ENCODE measurements at regions not wholly inside any gene's neighbourhood (a gene's known extent, or its start where the extent isn't known, plus 50 kb on each side); places are given as distances from the start of the nearest gene placed in this dataset.

DNA sequence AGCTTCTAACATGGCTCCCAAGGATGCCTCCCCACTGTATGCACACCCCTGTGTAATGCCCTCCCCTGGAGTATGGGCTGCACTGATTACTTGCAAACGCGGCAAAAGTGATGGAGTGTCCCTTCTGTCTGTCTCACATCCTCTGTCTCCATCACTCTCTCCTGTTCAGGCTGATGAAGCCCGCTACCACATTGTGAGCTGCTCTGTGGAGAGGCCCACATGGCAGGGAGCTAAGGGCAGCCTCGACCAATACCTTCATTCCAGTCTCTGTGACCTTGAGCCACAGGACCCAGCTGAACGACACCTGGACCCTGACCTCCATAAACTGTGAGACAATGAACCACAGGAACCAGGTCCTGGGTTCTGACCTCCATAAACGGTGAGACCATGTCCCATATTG is 154.1 kb upstream of the ETV3 start:
- DNase-seq: no peak
- Histone ChIP-seq H3K27me3 (ENCODE audit: control insufficient read depth, insufficient read depth, low read length) (peaks cover 3% of the 10 kb centered on the region; the same call in 1 of the 2 replicates), H3K36me3 (replicated peaks; ENCODE audit: control insufficient read depth, insufficient read depth, low read length) (no peaks in the 10 kb centered on the region), H3K4me3 (ENCODE audit: insufficient read depth, low read depth, low read length) (no peak overlapping the region)

DNA sequence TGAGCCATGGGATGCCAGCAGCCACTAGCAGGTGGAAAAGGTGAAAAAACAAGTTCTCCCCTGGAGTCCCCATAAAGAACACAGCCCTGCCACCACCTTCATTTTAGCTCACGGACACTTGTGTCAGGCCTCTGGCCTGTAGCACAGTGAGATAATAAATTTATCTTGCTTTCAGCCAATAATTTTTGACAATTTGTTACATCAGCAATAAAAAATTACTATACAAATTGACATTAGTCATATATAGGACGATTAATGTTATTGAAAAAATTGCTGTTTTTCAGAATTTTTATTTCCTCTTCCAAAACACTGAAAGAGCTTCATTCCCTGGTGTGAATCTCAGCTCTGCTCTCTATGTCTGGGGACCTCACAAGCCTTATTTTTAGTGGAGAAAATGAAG is 152.9 kb upstream of the ETV3 start:
- H3K36me3 ChIP-seq (replicated peaks; ENCODE audit: control insufficient read depth, insufficient read depth, low read length): no peaks in the 10 kb centered on the region
- no peak for DNase-seq

DNA sequence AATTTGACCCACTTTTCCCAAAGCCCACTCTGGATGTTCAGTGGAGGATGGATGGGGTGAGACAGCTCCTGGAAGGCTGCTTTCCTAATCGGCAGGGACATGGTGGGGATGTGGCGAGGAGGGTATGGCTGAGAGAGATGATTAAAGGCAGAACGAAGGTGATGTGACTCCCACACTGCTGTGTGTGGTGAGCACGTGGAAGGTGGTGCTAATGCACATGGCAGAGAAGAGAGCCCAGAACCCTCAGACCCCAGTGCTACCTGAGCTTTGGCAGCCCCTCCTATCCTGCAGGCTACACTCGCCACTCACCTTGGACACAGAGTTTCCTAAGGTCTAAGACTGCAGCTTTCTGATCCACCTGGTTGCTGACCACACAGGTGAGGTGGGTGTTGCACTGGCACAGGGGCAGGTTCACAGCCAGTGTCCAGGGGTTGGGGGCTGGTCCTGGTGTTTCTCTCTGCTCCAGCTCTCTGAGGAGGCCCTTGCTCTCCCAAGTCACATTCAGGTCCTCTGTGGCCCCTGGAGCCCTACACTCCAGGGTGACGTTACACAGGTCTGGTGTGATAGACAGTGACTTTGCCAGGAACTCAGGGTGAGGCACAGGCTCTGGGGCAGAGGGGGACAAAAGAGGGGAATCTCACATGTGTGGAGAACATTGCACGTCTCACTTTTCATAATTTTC is 151.4 kb upstream of the ETV3 start:
- no peak overlapping the region for H3K4me3 ChIP-seq (ENCODE audit: insufficient read depth, low read depth, low read length)
- peaks cover 3% of the 10 kb centered on the region; the same call in 1 of the 2 replicates for H3K27me3 ChIP-seq (ENCODE audit: control insufficient read depth, insufficient read depth, low read length)
- no peaks in the 10 kb centered on the region for H3K36me3 ChIP-seq (replicated peaks; ENCODE audit: control insufficient read depth, insufficient read depth, low read length)
- DNase-seq: no peak

More for the DNA sequence above, 152.9 kb upstream of the ETV3 start:
- no peak overlapping the region for H3K4me3 ChIP-seq (ENCODE audit: insufficient read depth, low read depth, low read length)
- H3K27me3 ChIP-seq (ENCODE audit: control insufficient read depth, insufficient read depth, low read length): peaks cover 3% of the 10 kb centered on the region; the same call in 1 of the 2 replicates

DNA sequence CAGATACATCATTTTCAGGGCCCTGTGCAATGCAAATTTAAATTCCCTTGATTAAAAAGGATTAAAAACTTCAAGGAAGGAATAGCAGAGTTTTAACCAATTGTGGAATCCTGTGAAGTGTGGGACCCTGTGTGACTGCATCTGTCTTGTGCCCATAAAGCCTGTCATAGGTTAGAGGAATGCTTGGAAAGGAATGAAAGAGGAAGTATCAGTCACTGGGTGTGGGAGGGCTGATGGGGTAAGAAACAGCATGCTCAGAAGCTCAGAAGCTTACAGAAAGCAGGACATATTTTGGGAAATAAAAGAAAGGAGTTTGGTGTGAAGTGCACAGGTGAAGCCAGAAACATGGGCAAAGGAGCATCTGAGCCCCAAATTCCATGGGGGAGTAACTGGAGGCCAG is 150.8 kb upstream of the ETV3 start:
- H3K36me3 ChIP-seq (replicated peaks; ENCODE audit: control insufficient read depth, insufficient read depth, low read length): no peaks in the 10 kb centered on the region
- peaks cover 5% of the 10 kb centered on the region; the same call in 1 of the 2 replicates for H3K27me3 ChIP-seq (ENCODE audit: control insufficient read depth, insufficient read depth, low read length)
- DNase-seq: no peak
- no peak overlapping the region for H3K4me3 ChIP-seq (ENCODE audit: insufficient read depth, low read depth, low read length)

DNA sequence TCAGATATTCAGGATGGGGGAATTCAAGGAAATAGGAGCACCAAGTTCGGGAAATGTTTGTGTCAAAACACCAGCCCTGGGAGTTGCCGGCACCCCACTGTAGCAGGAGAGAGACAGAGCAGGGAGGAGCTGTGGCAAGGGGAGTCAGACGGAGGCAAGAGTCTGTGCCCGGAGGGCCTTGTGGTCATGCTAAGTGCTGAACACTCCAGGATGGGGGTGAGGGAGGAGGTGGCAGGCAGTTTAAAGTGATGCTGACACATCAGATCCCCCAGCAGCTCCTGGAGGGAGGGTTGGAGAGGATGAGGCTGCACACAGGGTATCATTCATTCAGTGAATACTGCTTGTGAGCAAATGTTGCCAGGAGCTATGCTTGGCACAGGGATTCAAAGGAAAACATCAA is 150.3 kb upstream of the ETV3 start:
- Histone ChIP-seq H3K4me3 (ENCODE audit: insufficient read depth, low read depth, low read length) (no peak overlapping the region), H3K27me3 (ENCODE audit: control insufficient read depth, insufficient read depth, low read length) (peaks cover 5% of the 10 kb centered on the region; the same call in 1 of the 2 replicates), H3K36me3 (replicated peaks; ENCODE audit: control insufficient read depth, insufficient read depth, low read length) (no peaks in the 10 kb centered on the region)
- DNase-seq: no peak

DNA sequence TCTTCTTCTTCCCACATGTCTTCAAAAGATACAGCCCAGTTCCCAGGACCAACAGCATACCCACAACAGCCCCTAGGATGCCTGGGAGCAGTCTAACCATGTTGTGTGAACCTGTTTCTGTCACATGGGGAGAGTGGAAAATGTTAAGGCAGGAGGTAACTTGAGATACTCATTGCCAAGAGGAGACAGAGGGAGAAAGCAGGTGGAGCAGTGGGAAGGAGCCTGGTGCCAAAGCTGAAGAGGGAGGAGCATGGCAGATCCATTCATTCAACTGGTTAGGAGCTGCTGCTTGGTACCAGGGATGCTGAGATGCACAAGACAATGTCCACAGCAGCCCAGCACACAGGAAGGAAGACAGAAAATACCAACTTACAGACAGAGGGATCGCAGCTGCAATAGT is 149.8 kb upstream of the ETV3 start:
- no peak for DNase-seq
- Histone ChIP-seq H3K4me3 (ENCODE audit: insufficient read depth, low read depth, low read length) (no peak overlapping the region), H3K36me3 (replicated peaks; ENCODE audit: control insufficient read depth, insufficient read depth, low read length) (no peaks in the 10 kb centered on the region), H3K27me3 (ENCODE audit: control insufficient read depth, insufficient read depth, low read length) (peaks cover 5% of the 10 kb centered on the region; the same call in 1 of the 2 replicates)

DNA sequence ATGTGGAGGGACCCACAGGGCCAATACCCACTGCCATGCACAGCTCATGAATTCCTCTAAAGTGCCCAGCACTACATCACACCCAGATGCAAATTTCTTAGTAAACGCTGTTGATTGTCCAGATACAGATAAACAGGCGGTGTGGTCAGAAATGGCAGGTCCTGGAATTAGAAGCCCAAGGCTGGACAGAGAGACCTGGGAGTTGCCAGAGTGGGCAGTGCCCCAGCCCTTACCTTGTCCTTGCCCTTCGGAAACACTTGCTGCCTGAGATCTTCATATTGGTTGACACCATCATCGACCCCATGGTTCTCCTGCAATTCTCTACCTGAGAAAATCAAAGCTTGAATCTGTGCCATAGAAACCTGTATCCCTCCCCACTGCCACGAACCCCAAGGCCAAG is 149.3 kb upstream of the ETV3 start:
- DNase-seq: no peak
- no peak overlapping the region for H3K4me3 ChIP-seq (ENCODE audit: insufficient read depth, low read depth, low read length)
- peaks cover 5% of the 10 kb centered on the region; the same call in 1 of the 2 replicates for H3K27me3 ChIP-seq (ENCODE audit: control insufficient read depth, insufficient read depth, low read length)
- H3K36me3 ChIP-seq (replicated peaks; ENCODE audit: control insufficient read depth, insufficient read depth, low read length): no peaks in the 10 kb centered on the region

DNA sequence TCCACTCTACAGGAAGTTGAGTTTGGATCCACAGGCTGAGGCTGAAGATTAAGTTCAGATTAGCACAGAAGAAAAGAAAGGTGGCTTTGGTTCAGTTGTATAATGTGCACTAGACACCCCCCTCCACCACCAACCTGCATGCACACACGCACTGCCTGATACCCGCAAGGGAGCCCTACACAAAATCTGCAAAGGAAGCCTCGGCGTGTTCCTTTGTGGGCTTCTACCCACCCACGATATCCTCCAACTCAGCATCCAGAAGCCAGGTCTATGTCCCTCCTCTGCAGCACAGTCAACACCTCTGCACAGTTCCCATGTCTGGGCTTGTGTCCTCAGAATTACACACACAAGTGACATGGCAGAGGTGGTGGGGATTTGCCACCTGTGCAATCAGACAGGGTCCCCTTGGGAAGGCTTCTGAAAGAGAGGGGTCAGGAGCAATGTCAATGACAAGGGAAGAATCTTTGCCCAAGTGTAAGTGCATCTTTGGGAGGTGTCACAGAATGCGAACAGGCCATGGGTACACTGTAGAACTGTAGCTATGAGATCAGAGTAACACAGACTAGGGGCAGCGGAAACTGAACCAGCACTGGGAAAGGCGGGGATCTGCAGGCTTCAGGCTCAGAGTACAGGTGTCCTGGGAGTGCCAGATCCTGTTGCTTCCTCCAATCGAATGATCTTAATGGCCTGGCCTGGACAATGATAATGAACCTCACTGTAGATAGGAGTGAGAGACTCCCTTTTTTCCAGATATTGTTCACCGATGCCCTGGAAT is 148.6 kb upstream of the ETV3 start:
- Histone ChIP-seq H3K4me3 (ENCODE audit: insufficient read depth, low read depth, low read length) (no peak overlapping the region), H3K27me3 (ENCODE audit: control insufficient read depth, insufficient read depth, low read length) (peaks cover 5% of the 10 kb centered on the region; the same call in 1 of the 2 replicates), H3K36me3 (replicated peaks; ENCODE audit: control insufficient read depth, insufficient read depth, low read length) (no peaks in the 10 kb centered on the region)
- DNase-seq: no peak

DNA sequence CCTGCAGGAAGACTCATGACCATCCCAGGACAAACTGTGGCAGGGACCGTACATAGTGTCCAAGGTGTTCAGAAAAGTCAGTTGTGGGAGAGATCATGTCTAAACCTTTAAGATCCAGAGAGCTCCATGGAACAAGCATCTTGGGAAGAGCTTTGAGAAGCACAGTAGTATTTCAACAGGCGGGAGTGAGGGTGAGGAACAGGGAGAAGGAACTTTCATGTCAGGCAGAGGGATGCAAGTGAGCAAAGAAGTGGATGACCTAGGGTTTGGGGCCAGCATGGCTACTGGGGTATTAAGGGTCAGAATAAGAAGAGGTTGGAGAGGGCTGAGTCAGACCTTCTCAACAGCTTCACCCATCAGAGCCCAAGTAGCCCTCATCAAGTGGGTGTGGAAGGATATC is 147.9 kb upstream of the ETV3 start:
- no peak overlapping the region for H3K4me3 ChIP-seq (ENCODE audit: insufficient read depth, low read depth, low read length)
- H3K27me3 ChIP-seq (ENCODE audit: control insufficient read depth, insufficient read depth, low read length): peaks cover 5% of the 10 kb centered on the region; the same call in 1 of the 2 replicates
- H3K36me3 ChIP-seq (replicated peaks; ENCODE audit: control insufficient read depth, insufficient read depth, low read length): no peaks in the 10 kb centered on the region
- no peak for DNase-seq

DNA sequence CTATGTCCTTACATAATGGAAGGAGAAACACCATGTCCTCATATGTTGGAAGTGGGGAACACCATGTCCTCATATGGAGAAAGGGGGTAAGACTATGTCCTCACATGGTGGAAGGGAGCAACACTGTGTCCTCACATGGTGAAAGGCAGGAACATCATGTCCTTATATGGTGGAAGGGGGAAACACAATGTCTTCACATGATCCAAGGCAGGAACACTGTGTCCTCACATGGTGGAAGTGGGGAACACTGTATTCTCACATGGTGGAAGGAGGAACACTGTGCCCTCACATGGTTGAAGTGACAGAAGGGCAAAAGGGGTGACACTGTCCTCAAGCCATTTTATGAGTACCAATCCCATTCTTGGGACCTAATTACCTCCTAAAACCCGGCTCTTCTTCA is 146.3 kb upstream of the ETV3 start:
- no peak overlapping the region for H3K4me3 ChIP-seq (ENCODE audit: insufficient read depth, low read depth, low read length)
- no peak for DNase-seq
- H3K27me3 ChIP-seq (ENCODE audit: control insufficient read depth, insufficient read depth, low read length): peaks cover 4% of the 10 kb centered on the region; the same call in 1 of the 2 replicates
- no peaks in the 10 kb centered on the region for H3K36me3 ChIP-seq (replicated peaks; ENCODE audit: control insufficient read depth, insufficient read depth, low read length)

DNA sequence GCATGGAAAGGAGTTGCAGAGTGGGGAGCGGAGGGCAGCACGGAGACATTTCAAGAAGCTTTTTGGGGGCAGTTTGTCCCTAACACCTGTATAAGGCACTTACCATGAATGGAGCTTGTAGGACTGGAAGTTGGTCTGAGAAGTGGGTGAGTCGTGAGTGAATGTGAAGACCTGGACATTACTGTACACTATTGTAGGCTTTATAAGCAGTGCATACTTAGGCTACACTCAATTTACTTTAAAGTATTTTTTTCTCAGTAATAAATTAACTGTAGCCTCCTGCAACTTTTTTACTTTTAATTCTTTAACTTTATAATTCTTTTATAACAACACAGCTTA is 141.6 kb upstream of the ETV3 start:
- peaks cover 9% of the 10 kb centered on the region; the same call in 1 of the 2 replicates for H3K27me3 ChIP-seq (ENCODE audit: control insufficient read depth, insufficient read depth, low read length)
- H3K36me3 ChIP-seq (replicated peaks; ENCODE audit: control insufficient read depth, insufficient read depth, low read length): no peaks in the 10 kb centered on the region
- H3K4me3 ChIP-seq (ENCODE audit: insufficient read depth, low read depth, low read length): no peak overlapping the region
- no peak for DNase-seq

DNA sequence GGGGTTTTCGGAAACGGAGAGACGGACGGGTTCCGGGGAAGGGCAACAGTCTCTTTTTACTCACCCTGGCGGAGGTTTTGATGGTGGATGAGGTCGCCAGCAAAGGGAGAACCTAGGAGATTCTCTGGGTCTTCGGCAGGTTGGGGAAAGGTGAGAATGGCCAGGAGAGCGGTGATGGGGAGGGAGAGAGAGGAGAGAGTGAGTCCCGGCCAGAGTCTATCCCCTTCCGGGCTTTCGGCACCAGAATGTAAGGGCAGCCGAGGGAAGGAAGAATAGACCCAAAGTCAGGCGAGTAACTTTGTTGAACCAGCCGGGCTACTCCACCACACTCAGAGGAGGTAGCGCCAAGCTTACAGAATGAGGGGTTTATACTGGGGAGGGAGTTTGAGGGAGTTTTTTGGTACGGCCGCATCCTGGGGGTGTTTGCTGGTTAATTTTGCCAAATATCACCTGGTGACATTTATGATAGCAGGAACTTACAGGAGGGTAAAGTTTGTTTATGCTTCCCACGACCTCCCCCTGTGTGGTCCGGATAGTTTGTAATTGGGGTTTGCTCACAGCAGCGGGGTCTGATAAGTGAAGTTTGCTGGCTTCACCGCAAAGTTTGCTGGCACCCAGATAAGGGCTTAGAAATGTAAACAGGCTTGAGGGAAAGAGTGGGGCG is 141.1 kb upstream of the ETV3 start:
- Histone ChIP-seq H3K27me3 (ENCODE audit: control insufficient read depth, insufficient read depth, low read length) (peaks cover 9% of the 10 kb centered on the region; the same call in 1 of the 2 replicates), H3K36me3 (replicated peaks; ENCODE audit: control insufficient read depth, insufficient read depth, low read length) (no peaks in the 10 kb centered on the region), H3K4me3 (ENCODE audit: insufficient read depth, low read depth, low read length) (no peak overlapping the region)
- no peak for DNase-seq

DNA sequence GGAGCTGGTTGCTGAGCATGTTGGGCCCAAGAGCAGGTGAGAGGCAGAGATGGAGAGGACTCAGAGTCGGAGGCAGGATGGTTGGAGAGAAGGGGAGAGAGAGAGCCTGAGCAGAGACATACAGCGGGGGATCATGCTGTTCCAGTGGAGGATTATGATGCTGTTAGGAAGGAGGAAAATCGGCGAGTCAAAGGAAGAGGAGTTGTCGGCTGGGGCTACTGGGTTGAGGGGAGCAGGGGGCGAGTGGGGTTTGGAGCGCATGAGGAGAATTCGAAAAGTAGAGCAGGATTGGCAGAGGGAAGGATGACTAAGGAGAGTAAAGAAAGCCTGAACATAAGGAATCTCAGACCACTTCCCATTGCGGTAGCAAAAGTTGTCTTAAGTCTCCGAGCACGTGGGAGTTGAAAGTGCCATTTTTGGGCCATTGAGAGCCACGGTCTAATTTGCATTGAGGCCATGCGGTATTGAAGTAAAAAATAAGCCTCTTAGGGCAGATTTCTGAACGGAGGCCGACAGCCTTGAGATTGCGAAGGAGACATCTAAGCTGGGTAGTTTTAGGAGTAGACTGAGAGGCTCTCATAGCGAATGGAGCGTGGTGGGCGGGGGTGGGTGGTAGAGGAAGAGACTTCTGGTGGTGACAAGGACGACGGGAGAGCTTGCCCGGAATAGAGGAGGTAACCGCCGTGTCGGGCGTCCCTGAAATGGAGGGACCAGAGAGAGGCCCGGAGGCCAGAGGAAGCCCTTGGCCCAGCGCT is 140.4 kb upstream of the ETV3 start:
- no peak for DNase-seq
- H3K4me3 ChIP-seq (ENCODE audit: insufficient read depth, low read depth, low read length): no peak overlapping the region
- no peaks in the 10 kb centered on the region for H3K36me3 ChIP-seq (replicated peaks; ENCODE audit: control insufficient read depth, insufficient read depth, low read length)
- peaks cover 8% of the 10 kb centered on the region; the same call in 1 of the 2 replicates for H3K27me3 ChIP-seq (ENCODE audit: control insufficient read depth, insufficient read depth, low read length)

DNA sequence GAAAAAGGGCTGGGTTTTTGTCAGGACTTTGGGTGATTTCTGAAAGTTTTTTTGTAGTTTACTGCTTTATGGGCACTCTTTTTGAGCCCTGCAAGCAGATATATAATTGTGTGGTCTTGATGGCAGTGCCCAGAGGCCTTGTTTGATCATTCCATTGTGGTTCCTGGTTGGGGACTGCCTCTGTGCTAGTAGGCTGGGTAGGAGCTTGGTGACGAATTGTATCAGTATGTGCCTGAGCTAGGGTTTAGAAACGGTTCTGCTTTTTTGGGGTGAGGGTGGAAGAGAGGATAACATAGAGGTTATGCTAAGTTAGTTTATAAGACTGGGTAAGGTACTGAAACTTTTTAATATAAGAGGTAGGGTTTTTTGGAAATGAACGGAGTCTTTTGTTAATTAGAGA is 139.7 kb upstream of the ETV3 start:
- H3K4me3 ChIP-seq (ENCODE audit: insufficient read depth, low read depth, low read length): no peak overlapping the region
- H3K27me3 ChIP-seq (ENCODE audit: control insufficient read depth, insufficient read depth, low read length): peaks cover 10% of the 10 kb centered on the region; the same call in 1 of the 2 replicates
- no peaks in the 10 kb centered on the region for H3K36me3 ChIP-seq (replicated peaks; ENCODE audit: control insufficient read depth, insufficient read depth, low read length)
- DNase-seq: no peak
